Fibroblast of the aortic adventitia (primary cell): ENCODE measurements at regions not wholly inside any gene's neighbourhood (a gene's known extent, or its start where the extent isn't known, plus 50 kb on each side); places are given as distances from the start of the nearest gene placed in this dataset.

Source experiments
- DNase-seq: peaks from one replicate; pipeline ENCODE4 v3.0.0-alpha.2; 2010; ENCODE audit warnings: low read depth
- H3K4me3 ChIP-seq: 2 replicates; pipeline ENCODE4 v1.5.1; 2011; ENCODE audit warnings: low read depth, mild to moderate bottlenecking, control low read depth, low read length, moderate library complexity
- TF ChIP-seq, protein P1 (sequence below): IDR thresholded peaks from 2 replicates; pipeline ENCODE4 v1.5.1; 2011; ENCODE audit warnings: mild to moderate bottlenecking, low read length, control low read depth, inconsistent platforms; ENCODE audit not compliant: insufficient read depth

DNA sequence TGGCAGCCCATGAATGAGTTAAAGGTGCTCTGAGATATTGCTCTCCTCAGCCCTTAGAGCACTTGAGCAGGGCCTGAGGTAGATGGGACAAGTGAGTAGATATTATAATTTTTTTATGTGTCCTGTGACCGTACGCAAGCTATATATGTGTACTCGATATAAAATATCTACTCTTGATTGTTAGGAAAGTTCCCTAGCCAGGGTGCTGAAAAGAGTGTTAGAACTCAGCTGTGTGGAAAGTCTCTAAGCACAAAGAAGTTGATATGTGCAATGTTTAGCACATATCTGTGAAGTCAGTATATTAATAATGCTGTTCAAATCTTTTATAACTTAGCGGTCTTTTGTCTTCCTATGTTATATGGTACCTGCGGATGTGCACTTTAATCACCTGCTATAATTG is 114.6 kb upstream of the PLD5 start:
- TF ChIP-seq, protein P1, sequence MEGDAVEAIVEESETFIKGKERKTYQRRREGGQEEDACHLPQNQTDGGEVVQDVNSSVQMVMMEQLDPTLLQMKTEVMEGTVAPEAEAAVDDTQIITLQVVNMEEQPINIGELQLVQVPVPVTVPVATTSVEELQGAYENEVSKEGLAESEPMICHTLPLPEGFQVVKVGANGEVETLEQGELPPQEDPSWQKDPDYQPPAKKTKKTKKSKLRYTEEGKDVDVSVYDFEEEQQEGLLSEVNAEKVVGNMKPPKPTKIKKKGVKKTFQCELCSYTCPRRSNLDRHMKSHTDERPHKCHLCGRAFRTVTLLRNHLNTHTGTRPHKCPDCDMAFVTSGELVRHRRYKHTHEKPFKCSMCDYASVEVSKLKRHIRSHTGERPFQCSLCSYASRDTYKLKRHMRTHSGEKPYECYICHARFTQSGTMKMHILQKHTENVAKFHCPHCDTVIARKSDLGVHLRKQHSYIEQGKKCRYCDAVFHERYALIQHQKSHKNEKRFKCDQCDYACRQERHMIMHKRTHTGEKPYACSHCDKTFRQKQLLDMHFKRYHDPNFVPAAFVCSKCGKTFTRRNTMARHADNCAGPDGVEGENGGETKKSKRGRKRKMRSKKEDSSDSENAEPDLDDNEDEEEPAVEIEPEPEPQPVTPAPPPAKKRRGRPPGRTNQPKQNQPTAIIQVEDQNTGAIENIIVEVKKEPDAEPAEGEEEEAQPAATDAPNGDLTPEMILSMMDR: no peak
- H3K4me3 ChIP-seq: no peak overlapping the region
- DNase-seq: no peak

DNA sequence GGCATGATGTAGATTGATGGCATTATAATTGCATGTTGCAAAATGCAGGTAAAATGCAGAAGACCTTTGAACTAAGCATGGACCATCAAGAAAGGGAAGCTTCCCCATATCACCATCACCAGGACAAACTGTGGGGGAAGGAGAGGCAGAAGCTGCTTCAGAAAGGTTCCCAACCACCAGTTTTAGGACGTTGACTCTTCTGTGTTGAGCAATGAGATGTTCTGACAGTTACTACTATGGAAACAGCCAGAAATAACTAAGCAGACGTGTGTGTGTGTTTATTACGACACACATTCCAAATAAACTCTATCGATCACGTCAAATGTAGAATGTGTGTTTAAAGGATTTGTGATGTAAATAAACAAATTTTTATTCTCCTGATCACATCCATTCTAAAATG is 110.2 kb upstream of the PLD5 start:
- TF ChIP-seq, protein P1: no peak
- DNase-seq: no peak
- H3K4me3 ChIP-seq: no peak overlapping the region

DNA sequence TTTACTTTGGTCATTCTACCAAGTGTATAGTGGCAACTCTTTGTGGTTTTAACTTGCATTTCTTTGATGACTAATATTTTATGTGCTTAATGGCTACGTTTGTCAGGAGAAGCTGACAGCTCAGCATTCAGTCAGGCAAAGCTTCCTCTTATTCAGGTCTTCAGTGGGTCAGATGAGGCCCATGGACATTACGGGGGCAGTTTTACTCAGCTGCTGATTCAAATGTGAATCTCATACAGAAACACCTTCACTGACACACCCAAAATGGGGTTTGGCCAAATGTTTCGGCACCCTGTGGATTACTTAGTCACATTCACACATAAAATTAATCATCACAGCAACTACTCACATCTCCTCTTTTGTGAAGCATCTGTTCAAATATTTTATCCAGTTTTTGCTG is 104.9 kb upstream of the PLD5 start:
- TF ChIP-seq, protein P1: no peak
- no peak for DNase-seq
- H3K4me3 ChIP-seq: no peak overlapping the region

DNA sequence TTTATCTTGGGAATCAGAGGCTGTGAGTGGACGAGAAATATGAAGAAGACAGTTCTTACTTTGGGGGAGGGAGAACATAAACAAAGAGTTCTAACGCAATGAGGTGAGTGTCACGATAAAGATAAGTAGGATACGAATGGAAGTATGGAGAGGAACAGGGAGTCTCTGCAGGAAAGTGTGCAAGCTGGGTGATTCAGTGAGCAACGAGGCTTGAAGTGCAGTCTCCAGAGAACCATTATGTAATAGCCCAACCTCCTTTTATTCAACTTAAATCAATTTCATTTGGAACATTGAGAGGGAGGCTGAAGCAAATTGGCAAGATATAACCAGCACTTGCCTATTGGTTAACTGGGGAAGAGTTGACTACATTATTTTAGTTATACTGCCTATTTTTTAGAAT is 99.3 kb upstream of the PLD5 start:
- TF ChIP-seq, protein P1: no peak
- H3K4me3 ChIP-seq: no peak overlapping the region
- no peak for DNase-seq

DNA sequence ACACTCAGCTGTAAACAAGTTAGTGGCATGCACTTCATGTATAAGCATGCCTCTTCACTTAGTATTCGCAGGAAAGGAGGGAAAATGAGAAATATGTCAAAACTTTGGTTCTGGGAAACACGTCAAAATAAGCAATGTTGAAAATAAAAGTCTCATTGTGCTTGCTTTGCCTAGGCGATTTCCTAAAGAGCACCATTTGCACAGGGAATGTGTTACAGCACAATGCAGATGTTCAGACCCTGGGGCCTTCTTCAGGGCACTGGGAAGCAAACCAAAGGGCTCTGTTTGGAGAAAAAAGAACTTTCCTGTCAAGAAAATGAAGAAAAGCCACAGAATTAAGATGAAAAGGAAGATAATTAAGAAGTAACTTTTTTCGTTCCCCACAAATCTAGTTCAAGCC is 98.6 kb upstream of the PLD5 start:
- DNase-seq: no peak
- no peak overlapping the region for H3K4me3 ChIP-seq
- TF ChIP-seq, protein P1: no peak

DNA sequence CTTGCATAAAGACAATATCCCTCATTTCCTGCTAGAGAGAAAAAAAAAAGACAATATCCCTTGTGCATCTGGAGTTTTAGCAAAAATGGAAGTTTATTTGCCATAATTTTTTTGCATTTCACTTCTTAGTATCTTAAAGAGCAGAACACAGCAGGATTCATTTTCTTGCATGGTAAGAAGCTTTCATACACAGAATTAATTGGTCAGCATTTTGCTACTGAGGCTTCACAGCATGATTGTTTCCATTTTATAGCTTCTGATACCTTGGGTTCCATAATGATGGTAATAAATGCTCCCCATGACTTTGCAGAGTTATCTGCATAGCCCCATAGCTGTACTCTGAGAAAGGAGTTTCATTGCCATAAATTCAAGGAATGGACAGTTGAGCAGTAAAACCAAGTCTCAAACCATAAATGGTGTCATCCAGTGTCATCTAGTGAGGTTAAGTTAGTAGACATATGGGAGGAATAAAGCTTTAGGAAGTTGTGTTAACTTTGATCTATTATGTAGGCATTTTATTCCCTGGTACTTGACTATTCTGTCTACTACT is 88.8 kb upstream of the PLD5 start:
- no peak overlapping the region for H3K4me3 ChIP-seq
- TF ChIP-seq, protein P1: no peak
- no peak for DNase-seq

DNA sequence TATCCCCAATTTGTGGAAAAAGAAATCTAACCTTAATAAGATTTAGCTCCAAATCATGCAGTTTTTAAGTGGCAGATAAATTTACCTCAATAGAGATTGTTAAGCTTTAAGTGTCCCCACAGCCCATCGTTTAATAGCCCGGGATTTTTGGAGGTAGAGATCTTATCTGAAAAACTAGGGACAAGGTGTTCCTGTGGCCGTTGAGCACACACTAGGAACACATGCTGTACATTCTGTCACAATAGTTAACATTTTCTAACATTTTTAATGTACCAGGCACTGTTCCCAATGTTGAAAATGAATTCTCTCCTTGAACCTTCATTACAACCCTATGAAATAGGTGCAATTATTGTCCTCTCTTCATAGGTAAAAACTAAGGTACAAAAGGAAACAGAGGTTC is 85.7 kb upstream of the PLD5 start:
- no peak overlapping the region for H3K4me3 ChIP-seq
- DNase-seq: no peak
- TF ChIP-seq, protein P1: no peak
